ENCODE measurements at regions not wholly inside any gene's neighbourhood (a gene's known extent, or its start where the extent isn't known, plus 50 kb on each side); places are given as distances from the start of the nearest gene placed in this dataset.

GRCh38 chr18:25454730-25455129 lies 102.8 kb upstream of the ZNF521 start:
- Histone ChIP-seq H4K20me1 (replicated peaks; ENCODE audit: insufficient read depth) (no peaks in the 10 kb centered on the region), H3K9me2 (ENCODE audit: insufficient read depth) (0 out of 2 replicates have a peak, but pooled peaks cover 2% of the 10 kb centered on the region), H3K4me2 (no peak overlapping the region), H3K27me3 (ENCODE audit: insufficient read depth) (no peaks in the 10 kb centered on the region), H3K4me1 (ENCODE audit: insufficient read depth) (peaks cover 7% of the 10 kb centered on the region; the same call in 1 of the 2 replicates), H3K4me3 (no peak overlapping the region), H3K36me3 (ENCODE audit: insufficient read depth) (0 out of 2 replicates have a peak, but pooled peaks cover 4% of the 10 kb centered on the region), H2AFZ (peak overlapping the region; percentile 76), H3F3A (replicated peaks; ENCODE audit: low read depth) (no peaks in the 10 kb centered on the region), H3K79me2 (replicated peaks; ENCODE audit: insufficient read depth) (no peaks in the 10 kb centered on the region), H3K27ac (ENCODE audit: low read depth) (no peak overlapping the region)
- Mint-ChIP-seq H3K4me3 (no peak overlapping the region), H3K27ac (no peak overlapping the region), H3K9me3 (peaks cover 6% of the 10 kb centered on the region; the same call in 2 of the 3 replicates), H3K36me3 (ENCODE audit: low read depth) (no peaks in the 10 kb centered on the region), H3K27me3 (ENCODE audit: insufficient read depth, low read depth, poor library complexity) (peaks cover 3% of the 10 kb centered on the region), H3K4me1 (peaks cover 11% of the 10 kb centered on the region)
- ATAC-seq, result no peak
- TF ChIP-seq CREB1 (CRISPR knock-in tag; IDR thresholded peaks at IDR 0.05; ENCODE audit: low read depth) (no peak), POLR2AphosphoS5 (IDR thresholded peaks at IDR 0.05; ENCODE audit: low read depth) (no peak), NANOG (IDR thresholded peaks at IDR 0.05; ENCODE audit: borderline replicate concordance) (no peak), REST (IDR thresholded peaks at IDR 0.05; ENCODE audit: unreplicated experiment) (no peak), EZH2phosphoT487 (IDR thresholded peaks at IDR 0.05; ENCODE audit: unreplicated experiment) (no peak), ZNF331 (CRISPR knock-in tag; IDR thresholded peaks at IDR 0.05; ENCODE audit: low read depth) (no peak), JUNB (IDR thresholded peaks at IDR 0.05; ENCODE audit: unreplicated experiment) (no peak), ZNF114 (CRISPR knock-in tag; IDR thresholded peaks at IDR 0.05) (no peak), STAT1 (IDR thresholded peaks at IDR 0.05; ENCODE audit: unreplicated experiment) (no peak)
- TF ChIP-seq, protein P1, sequence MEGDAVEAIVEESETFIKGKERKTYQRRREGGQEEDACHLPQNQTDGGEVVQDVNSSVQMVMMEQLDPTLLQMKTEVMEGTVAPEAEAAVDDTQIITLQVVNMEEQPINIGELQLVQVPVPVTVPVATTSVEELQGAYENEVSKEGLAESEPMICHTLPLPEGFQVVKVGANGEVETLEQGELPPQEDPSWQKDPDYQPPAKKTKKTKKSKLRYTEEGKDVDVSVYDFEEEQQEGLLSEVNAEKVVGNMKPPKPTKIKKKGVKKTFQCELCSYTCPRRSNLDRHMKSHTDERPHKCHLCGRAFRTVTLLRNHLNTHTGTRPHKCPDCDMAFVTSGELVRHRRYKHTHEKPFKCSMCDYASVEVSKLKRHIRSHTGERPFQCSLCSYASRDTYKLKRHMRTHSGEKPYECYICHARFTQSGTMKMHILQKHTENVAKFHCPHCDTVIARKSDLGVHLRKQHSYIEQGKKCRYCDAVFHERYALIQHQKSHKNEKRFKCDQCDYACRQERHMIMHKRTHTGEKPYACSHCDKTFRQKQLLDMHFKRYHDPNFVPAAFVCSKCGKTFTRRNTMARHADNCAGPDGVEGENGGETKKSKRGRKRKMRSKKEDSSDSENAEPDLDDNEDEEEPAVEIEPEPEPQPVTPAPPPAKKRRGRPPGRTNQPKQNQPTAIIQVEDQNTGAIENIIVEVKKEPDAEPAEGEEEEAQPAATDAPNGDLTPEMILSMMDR (conservative IDR thresholded peaks at IDR 0.05; ENCODE audit: low read depth in 2 of 2), result no peak
- TF ChIP-seq, protein P2, sequence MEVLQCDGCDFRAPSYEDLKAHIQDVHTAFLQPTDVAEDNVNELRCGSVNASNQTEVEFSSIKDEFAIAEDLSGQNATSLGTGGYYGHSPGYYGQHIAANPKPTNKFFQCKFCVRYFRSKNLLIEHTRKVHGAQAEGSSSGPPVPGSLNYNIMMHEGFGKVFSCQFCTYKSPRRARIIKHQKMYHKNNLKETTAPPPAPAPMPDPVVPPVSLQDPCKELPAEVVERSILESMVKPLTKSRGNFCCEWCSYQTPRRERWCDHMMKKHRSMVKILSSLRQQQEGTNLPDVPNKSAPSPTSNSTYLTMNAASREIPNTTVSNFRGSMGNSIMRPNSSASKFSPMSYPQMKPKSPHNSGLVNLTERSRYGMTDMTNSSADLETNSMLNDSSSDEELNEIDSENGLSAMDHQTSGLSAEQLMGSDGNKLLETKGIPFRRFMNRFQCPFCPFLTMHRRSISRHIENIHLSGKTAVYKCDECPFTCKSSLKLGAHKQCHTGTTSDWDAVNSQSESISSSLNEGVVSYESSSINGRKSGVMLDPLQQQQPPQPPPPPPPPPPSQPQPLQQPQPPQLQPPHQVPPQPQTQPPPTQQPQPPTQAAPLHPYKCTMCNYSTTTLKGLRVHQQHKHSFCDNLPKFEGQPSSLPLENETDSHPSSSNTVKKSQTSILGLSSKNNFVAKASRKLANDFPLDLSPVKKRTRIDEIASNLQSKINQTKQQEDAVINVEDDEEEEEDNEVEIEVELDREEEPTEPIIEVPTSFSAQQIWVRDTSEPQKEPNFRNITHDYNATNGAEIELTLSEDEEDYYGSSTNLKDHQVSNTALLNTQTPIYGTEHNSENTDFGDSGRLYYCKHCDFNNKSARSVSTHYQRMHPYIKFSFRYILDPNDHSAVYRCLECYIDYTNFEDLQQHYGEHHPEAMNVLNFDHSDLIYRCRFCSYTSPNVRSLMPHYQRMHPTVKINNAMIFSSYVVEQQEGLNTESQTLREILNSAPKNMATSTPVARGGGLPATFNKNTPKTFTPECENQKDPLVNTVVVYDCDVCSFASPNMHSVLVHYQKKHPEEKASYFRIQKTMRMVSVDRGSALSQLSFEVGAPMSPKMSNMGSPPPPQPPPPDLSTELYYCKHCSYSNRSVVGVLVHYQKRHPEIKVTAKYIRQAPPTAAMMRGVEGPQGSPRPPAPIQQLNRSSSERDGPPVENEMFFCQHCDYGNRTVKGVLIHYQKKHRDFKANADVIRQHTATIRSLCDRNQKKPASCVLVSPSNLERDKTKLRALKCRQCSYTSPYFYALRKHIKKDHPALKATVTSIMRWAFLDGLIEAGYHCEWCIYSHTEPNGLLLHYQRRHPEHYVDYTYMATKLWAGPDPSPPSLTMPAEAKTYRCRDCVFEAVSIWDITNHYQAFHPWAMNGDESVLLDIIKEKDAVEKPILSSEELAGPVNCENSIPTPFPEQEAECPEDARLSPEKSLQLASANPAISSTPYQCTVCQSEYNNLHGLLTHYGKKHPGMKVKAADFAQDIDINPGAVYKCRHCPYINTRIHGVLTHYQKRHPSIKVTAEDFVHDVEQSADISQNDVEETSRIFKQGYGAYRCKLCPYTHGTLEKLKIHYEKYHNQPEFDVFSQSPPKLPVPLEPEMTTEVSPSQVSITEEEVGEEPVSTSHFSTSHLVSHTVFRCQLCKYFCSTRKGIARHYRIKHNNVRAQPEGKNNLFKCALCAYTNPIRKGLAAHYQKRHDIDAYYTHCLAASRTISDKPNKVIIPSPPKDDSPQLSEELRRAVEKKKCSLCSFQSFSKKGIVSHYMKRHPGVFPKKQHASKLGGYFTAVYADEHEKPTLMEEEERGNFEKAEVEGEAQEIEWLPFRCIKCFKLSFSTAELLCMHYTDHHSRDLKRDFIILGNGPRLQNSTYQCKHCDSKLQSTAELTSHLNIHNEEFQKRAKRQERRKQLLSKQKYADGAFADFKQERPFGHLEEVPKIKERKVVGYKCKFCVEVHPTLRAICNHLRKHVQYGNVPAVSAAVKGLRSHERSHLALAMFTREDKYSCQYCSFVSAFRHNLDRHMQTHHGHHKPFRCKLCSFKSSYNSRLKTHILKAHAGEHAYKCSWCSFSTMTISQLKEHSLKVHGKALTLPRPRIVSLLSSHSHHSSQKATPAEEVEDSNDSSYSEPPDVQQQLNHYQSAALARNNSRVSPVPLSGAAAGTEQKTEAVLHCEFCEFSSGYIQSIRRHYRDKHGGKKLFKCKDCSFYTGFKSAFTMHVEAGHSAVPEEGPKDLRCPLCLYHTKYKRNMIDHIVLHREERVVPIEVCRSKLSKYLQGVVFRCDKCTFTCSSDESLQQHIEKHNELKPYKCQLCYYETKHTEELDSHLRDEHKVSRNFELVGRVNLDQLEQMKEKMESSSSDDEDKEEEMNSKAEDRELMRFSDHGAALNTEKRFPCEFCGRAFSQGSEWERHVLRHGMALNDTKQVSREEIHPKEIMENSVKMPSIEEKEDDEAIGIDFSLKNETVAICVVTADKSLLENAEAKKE (CRISPR knock-in tag; IDR thresholded peaks at IDR 0.05), result no peak
- no peak for DNase-seq (ENCODE audit: low spot score)

All from GM23338 (cell line).